ENCODE measurements at regions not wholly inside any gene's neighbourhood (a gene's known extent, or its start where the extent isn't known, plus 50 kb on each side); places are given as distances from the start of the nearest gene placed in this dataset.
"Not testable (repeated sequence)": the region's sequence is repeated elsewhere in the genome, so short reads cannot be mapped to it uniquely, and the experiment has no call there.

- no peak overlapping the region for H3K4me3 Mint-ChIP-seq
- H3K9me3 Mint-ChIP-seq (ENCODE audit: insufficient read depth) = peaks cover 8% of the 10 kb centered on the region
- H3K27me3 Mint-ChIP-seq (ENCODE audit: low read depth) = no peaks in the 10 kb centered on the region
- no peak overlapping the region for H3K27ac Mint-ChIP-seq
- H3K4me1 Mint-ChIP-seq (ENCODE audit: low read depth) = no peaks in the 10 kb centered on the region
- CTCF ChIA-PET = no interaction called here
- DNase-seq = no peak
- H3K36me3 Mint-ChIP-seq (ENCODE audit: low read depth) = no peaks in the 10 kb centered on the region
- ATAC-seq = no peak
- POLR2A ChIA-PET = no interaction called here
Observed at GRCh38 chr6:94785514-94785913, 791.8 kb upstream of the MANEA start.

GRCh38 chr6:94785081-94785480 lies 792.3 kb upstream of the MANEA start:
- DNase-seq = peak; percentile 20

GRCh38 chr6:94769197-94769596 lies 808.1 kb upstream of the MANEA start:
- Mint-ChIP-seq H3K9me3 (ENCODE audit: insufficient read depth) (peaks cover 3% of the 10 kb centered on the region), H3K36me3 (ENCODE audit: low read depth) (no peaks in the 10 kb centered on the region), H3K27me3 (ENCODE audit: low read depth) (no peaks in the 10 kb centered on the region), H3K4me1 (ENCODE audit: low read depth) (no peaks in the 10 kb centered on the region), H3K4me3 (no peak overlapping the region), H3K27ac (no peak overlapping the region)
- ATAC-seq = no peak
- DNase-seq = no peak
- ChIA-PET POLR2A (no interaction called here), CTCF (no interaction called here)

More at GRCh38 chr6:94785081-94785480, 792.3 kb upstream of the MANEA start:
- H3K27me3 Mint-ChIP-seq (ENCODE audit: low read depth); CTCF ChIA-PET; POLR2A ChIA-PET; H3K4me3 Mint-ChIP-seq; H3K27ac Mint-ChIP-seq; H3K36me3 Mint-ChIP-seq (ENCODE audit: low read depth); H3K4me1 Mint-ChIP-seq (ENCODE audit: low read depth); ATAC-seq; H3K9me3 Mint-ChIP-seq (ENCODE audit: insufficient read depth): not testable (repeated sequence)

- no peaks in the 10 kb centered on the region for H3K4me1 Mint-ChIP-seq (ENCODE audit: low read depth)
- no peaks in the 10 kb centered on the region for H3K36me3 Mint-ChIP-seq (ENCODE audit: low read depth)
- H3K9me3 Mint-ChIP-seq (ENCODE audit: insufficient read depth) = peaks cover 3% of the 10 kb centered on the region
- no peaks in the 10 kb centered on the region for H3K27me3 Mint-ChIP-seq (ENCODE audit: low read depth)
- ATAC-seq (no peak), DNase-seq (no peak)
- no peak overlapping the region for H3K4me3 Mint-ChIP-seq
- H3K27ac Mint-ChIP-seq = no peak overlapping the region
- ChIA-PET CTCF (no interaction called here), POLR2A (no interaction called here)
Observed at GRCh38 chr6:94751641-94752329, 825.5 kb upstream of the MANEA start.

- H3K4me1 Mint-ChIP-seq (ENCODE audit: low read depth) = no peaks in the 10 kb centered on the region
- H3K36me3 Mint-ChIP-seq (ENCODE audit: low read depth) = no peaks in the 10 kb centered on the region
- ChIA-PET CTCF (no interaction called here), POLR2A (no interaction called here)
- no peak for ATAC-seq
- H3K27me3 Mint-ChIP-seq (ENCODE audit: low read depth) = no peaks in the 10 kb centered on the region
- DNase-seq = no peak
- no peak overlapping the region for H3K27ac Mint-ChIP-seq
- no peak overlapping the region for H3K4me3 Mint-ChIP-seq
- peaks cover 13% of the 10 kb centered on the region for H3K9me3 Mint-ChIP-seq (ENCODE audit: insufficient read depth)
Observed at GRCh38 chr6:94736236-94736635, 841.1 kb upstream of the MANEA start.

- POLR2A ChIA-PET = no interaction called here
- Mint-ChIP-seq H3K27me3 (ENCODE audit: low read depth) (no peaks in the 10 kb centered on the region), H3K36me3 (ENCODE audit: low read depth) (no peaks in the 10 kb centered on the region), H3K9me3 (ENCODE audit: insufficient read depth) (peaks cover 9% of the 10 kb centered on the region), H3K4me3 (no peak overlapping the region), H3K4me1 (ENCODE audit: low read depth) (no peaks in the 10 kb centered on the region), H3K27ac (no peak overlapping the region)
- ATAC-seq = no peak
- CTCF ChIA-PET = no interaction called here
- no peak for DNase-seq
Observed at GRCh38 chr6:94735270-94735669, 842.1 kb upstream of the MANEA start.

GRCh38 chr6:94734751-94735150 lies 842.6 kb upstream of the MANEA start:
- peaks cover 9% of the 10 kb centered on the region for H3K9me3 Mint-ChIP-seq (ENCODE audit: insufficient read depth)
- ATAC-seq = no peak
- no peaks in the 10 kb centered on the region for H3K36me3 Mint-ChIP-seq (ENCODE audit: low read depth)
- no peaks in the 10 kb centered on the region for H3K4me1 Mint-ChIP-seq (ENCODE audit: low read depth)
- H3K27ac Mint-ChIP-seq = no peak overlapping the region
- DNase-seq = no peak
- H3K4me3 Mint-ChIP-seq = no peak overlapping the region
- H3K27me3 Mint-ChIP-seq (ENCODE audit: low read depth) = no peaks in the 10 kb centered on the region
- CTCF ChIA-PET = no interaction called here
- POLR2A ChIA-PET = no interaction called here

- no peaks in the 10 kb centered on the region for H3K36me3 Mint-ChIP-seq (ENCODE audit: low read depth)
- ChIA-PET CTCF (no interaction called here), POLR2A (no interaction called here)
- ATAC-seq = no peak
- H3K27ac Mint-ChIP-seq = no peak overlapping the region
- H3K4me3 Mint-ChIP-seq = no peak overlapping the region
- no peaks in the 10 kb centered on the region for H3K4me1 Mint-ChIP-seq (ENCODE audit: low read depth)
- DNase-seq = no peak
- peaks cover 9% of the 10 kb centered on the region for H3K9me3 Mint-ChIP-seq (ENCODE audit: insufficient read depth)
- H3K27me3 Mint-ChIP-seq (ENCODE audit: low read depth) = no peaks in the 10 kb centered on the region
Observed at GRCh38 chr6:94733066-94733465, 844.3 kb upstream of the MANEA start.

GRCh38 chr6:94727710-94728109 lies 849.6 kb upstream of the MANEA start:
- no peak overlapping the region for H3K4me3 Mint-ChIP-seq
- ChIA-PET POLR2A (no interaction called here), CTCF (no interaction called here)
- H3K36me3 Mint-ChIP-seq (ENCODE audit: low read depth) = no peaks in the 10 kb centered on the region
- H3K27ac Mint-ChIP-seq = no peak overlapping the region
- H3K4me1 Mint-ChIP-seq (ENCODE audit: low read depth) = no peaks in the 10 kb centered on the region
- ATAC-seq (no peak), DNase-seq (no peak)
- no peaks in the 10 kb centered on the region for H3K27me3 Mint-ChIP-seq (ENCODE audit: low read depth)
- H3K9me3 Mint-ChIP-seq (ENCODE audit: insufficient read depth) = no peaks in the 10 kb centered on the region

- Mint-ChIP-seq H3K27ac (no peak overlapping the region), H3K36me3 (ENCODE audit: low read depth) (no peaks in the 10 kb centered on the region), H3K9me3 (ENCODE audit: insufficient read depth) (no peaks in the 10 kb centered on the region), H3K27me3 (ENCODE audit: low read depth) (no peaks in the 10 kb centered on the region), H3K4me3 (no peak overlapping the region), H3K4me1 (ENCODE audit: low read depth) (no peaks in the 10 kb centered on the region)
- POLR2A ChIA-PET = no interaction called here
- CTCF ChIA-PET = no interaction called here
- ATAC-seq (no peak), DNase-seq (no peak)
Observed at GRCh38 chr6:94721459-94721858, 855.9 kb upstream of the MANEA start.

- no peaks in the 10 kb centered on the region for H3K27me3 Mint-ChIP-seq (ENCODE audit: low read depth)
- H3K4me3 Mint-ChIP-seq = no peak overlapping the region
- CTCF ChIA-PET = no interaction called here
- no peaks in the 10 kb centered on the region for H3K36me3 Mint-ChIP-seq (ENCODE audit: low read depth)
- H3K27ac Mint-ChIP-seq = no peak overlapping the region
- DNase-seq (no peak), ATAC-seq (no peak)
- POLR2A ChIA-PET = no interaction called here
- no peaks in the 10 kb centered on the region for H3K9me3 Mint-ChIP-seq (ENCODE audit: insufficient read depth)
- H3K4me1 Mint-ChIP-seq (ENCODE audit: low read depth) = no peaks in the 10 kb centered on the region
Observed at GRCh38 chr6:94713446-94713845, 863.9 kb upstream of the MANEA start.

GRCh38 chr6:94698773-94699172 lies 878.6 kb upstream of the MANEA start:
- DNase-seq = no peak
- ChIA-PET CTCF (no interaction called here), POLR2A (no interaction called here)
- H3K4me1 Mint-ChIP-seq (ENCODE audit: low read depth) = no peaks in the 10 kb centered on the region
- H3K36me3 Mint-ChIP-seq (ENCODE audit: low read depth) = no peaks in the 10 kb centered on the region
- ATAC-seq = no peak
- no peaks in the 10 kb centered on the region for H3K27me3 Mint-ChIP-seq (ENCODE audit: low read depth)
- H3K9me3 Mint-ChIP-seq (ENCODE audit: insufficient read depth) = peaks cover 6% of the 10 kb centered on the region
- no peak overlapping the region for H3K27ac Mint-ChIP-seq
- no peak overlapping the region for H3K4me3 Mint-ChIP-seq

- CTCF ChIA-PET; H3K27ac Mint-ChIP-seq; H3K27me3 Mint-ChIP-seq (ENCODE audit: low read depth); ATAC-seq; H3K9me3 Mint-ChIP-seq (ENCODE audit: insufficient read depth); DNase-seq; H3K4me3 Mint-ChIP-seq; H3K36me3 Mint-ChIP-seq (ENCODE audit: low read depth); H3K4me1 Mint-ChIP-seq (ENCODE audit: low read depth); POLR2A ChIA-PET: not testable (repeated sequence)
Observed at GRCh38 chr6:94687255-94687654, 890.1 kb upstream of the MANEA start.
